ENCODE measurements at regions not wholly inside any gene's neighbourhood (a gene's known extent, or its start where the extent isn't known, plus 50 kb on each side); places are given as distances from the start of the nearest gene placed in this dataset.

DNA sequence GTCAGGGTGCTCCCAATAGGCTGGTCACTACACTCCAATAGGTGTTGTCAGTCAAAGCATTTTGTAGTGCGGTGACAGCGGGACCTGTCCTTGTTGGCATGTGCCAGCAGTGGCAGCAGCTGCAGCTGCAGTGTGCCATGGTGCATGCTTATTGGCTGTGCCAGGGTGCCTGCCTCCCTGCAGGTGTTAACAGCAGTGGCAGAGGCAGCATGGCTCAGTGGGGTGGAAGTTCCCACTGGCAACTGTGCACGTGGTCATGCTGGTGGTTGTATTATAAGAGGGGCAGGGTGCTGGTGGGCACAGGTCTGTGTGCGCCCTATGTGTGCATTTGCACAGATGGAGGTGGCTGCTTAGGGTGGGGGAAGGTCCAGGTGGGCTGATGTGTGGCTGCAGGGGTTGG, 133.7 kb upstream of the EDIL3 start:
- Histone ChIP-seq H3K4me1 (ENCODE audit: control insufficient read depth in 3 of 3, insufficient read depth in 2 of 3, low read depth in 1 of 3, low read length in 2 of 3) (no peaks in the 10 kb centered on the region), H3K9me3 (ENCODE audit: control insufficient read depth in 2 of 2, insufficient read depth in 1 of 2, low read depth in 1 of 2, low read length in 1 of 2) (peaks cover 0 to 3% of the 10 kb centered on the region in 2 donors), H3K27me3 (ENCODE audit: control insufficient read depth in 3 of 3, insufficient read depth in 3 of 3, low read length in 3 of 3) (no peaks in the 10 kb centered on the region), H3K27ac (ENCODE audit: low read depth in 1 of 3, low read length in 2 of 3) (no peak overlapping the region), H3K36me3 (ENCODE audit: control insufficient read depth in 3 of 3, insufficient read depth in 2 of 3, low read depth in 1 of 3, low read length in 3 of 3) (no peaks in the 10 kb centered on the region), H3K4me3 (ENCODE audit: low read depth in 1 of 3, low read length in 3 of 3) (no peak overlapping the region)
- FAIRE-seq (no peak), DNase-seq (no peak)
- WGBS, 3 donors = 81 to 90% (median 89%) methylated on average over 4 of the region's 4 CpGs

DNA sequence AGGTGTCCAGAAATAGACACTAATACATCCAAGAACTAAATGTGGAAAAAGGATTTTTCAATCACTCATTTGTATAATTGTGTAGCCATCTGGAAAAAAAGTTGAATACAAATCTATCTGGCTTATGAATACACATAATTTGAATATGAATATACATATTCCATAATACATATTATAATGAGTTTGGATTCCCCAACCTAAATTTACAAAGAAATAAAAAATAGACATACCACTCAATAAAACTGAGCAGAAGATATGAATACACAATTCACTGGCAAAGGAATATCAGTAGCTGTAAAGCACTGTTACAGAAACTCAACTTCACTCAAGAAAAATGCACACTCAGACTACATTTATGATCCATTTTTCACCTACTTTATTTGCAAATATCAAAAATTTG, 121.9 kb upstream of the EDIL3 start:
- peak; percentile 53 for FAIRE-seq
- Histone ChIP-seq H3K4me3 (ENCODE audit: low read depth in 1 of 3, low read length in 3 of 3) (no peak overlapping the region), H3K36me3 (ENCODE audit: control insufficient read depth in 3 of 3, insufficient read depth in 2 of 3, low read depth in 1 of 3, low read length in 3 of 3) (no peaks in the 10 kb centered on the region), H3K27ac (ENCODE audit: low read depth in 1 of 3, low read length in 2 of 3) (no peak overlapping the region), H3K9me3 (ENCODE audit: control insufficient read depth in 2 of 2, insufficient read depth in 1 of 2, low read depth in 1 of 2, low read length in 1 of 2) (no peaks in the 10 kb centered on the region), H3K4me1 (ENCODE audit: control insufficient read depth in 3 of 3, insufficient read depth in 2 of 3, low read depth in 1 of 3, low read length in 2 of 3) (no peaks in the 10 kb centered on the region), H3K27me3 (ENCODE audit: control insufficient read depth in 3 of 3, insufficient read depth in 3 of 3, low read length in 3 of 3) (no peaks in the 10 kb centered on the region)
- no peak for DNase-seq

DNA sequence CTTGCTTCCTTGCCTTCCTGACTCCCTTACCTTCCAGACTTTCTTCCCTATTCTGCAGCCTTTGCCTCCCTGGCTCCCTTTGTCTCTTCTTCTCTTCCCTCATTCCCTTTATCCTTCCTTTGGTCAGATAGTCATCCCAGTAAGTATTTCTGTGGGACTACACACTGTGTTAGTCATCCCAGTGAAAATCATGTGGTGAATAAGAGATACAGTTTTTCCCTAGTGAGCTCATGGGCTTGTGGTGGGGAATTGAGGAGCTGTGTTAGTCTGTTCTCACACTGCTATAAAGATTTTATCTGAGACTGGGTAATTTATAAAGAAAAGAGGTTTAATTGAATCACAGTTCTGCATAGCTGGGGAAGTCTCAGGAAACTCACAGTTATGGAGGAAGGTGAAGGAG, 109.8 kb upstream of the EDIL3 start:
- H3K4me3 ChIP-seq (ENCODE audit: low read depth in 1 of 3, low read length in 3 of 3) = no peak overlapping the region
- no peak for FAIRE-seq
- no peaks in the 10 kb centered on the region for H3K27me3 ChIP-seq (ENCODE audit: control insufficient read depth in 3 of 3, insufficient read depth in 3 of 3, low read length in 3 of 3)
- no peaks in the 10 kb centered on the region for H3K4me1 ChIP-seq (ENCODE audit: control insufficient read depth in 3 of 3, insufficient read depth in 2 of 3, low read depth in 1 of 3, low read length in 2 of 3)
- H3K9me3 ChIP-seq (ENCODE audit: control insufficient read depth in 2 of 2, insufficient read depth in 1 of 2, low read depth in 1 of 2, low read length in 1 of 2) = no peaks in the 10 kb centered on the region
- H3K36me3 ChIP-seq (ENCODE audit: control insufficient read depth in 3 of 3, insufficient read depth in 2 of 3, low read depth in 1 of 3, low read length in 3 of 3) = no peaks in the 10 kb centered on the region
- DNase-seq = no peak
- H3K27ac ChIP-seq (ENCODE audit: low read depth in 1 of 3, low read length in 2 of 3) = no peak overlapping the region

DNA sequence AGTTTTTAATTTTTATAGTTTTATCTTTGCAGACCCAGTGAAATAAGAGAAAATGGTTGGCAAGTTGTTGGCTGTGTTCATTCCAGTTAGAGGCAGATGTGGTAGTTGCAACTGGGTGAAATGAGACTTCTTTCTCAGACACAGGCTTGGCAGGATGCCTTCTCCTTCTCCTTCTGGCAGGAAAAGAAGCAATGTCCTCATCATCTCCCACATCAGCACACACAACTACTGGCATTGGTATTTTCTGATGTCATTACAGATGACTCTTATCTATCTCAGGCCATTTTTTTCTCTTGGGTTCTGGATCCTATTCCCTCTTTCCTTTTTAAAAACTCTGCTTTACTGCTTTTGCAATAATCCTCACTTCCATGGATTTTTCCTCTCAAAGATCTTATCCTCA, 103.3 kb upstream of the EDIL3 start:
- H3K4me3 ChIP-seq (ENCODE audit: low read depth in 1 of 3, low read length in 3 of 3) = no peak overlapping the region
- H3K9me3 ChIP-seq (ENCODE audit: control insufficient read depth in 2 of 2, insufficient read depth in 1 of 2, low read depth in 1 of 2, low read length in 1 of 2) = no peaks in the 10 kb centered on the region
- DNase-seq (no peak), FAIRE-seq (no peak)
- no peaks in the 10 kb centered on the region for H3K4me1 ChIP-seq (ENCODE audit: control insufficient read depth in 3 of 3, insufficient read depth in 2 of 3, low read depth in 1 of 3, low read length in 2 of 3)
- H3K36me3 ChIP-seq (ENCODE audit: control insufficient read depth in 3 of 3, insufficient read depth in 2 of 3, low read depth in 1 of 3, low read length in 3 of 3) = no peaks in the 10 kb centered on the region
- H3K27ac ChIP-seq (ENCODE audit: low read depth in 1 of 3, low read length in 2 of 3) = no peak overlapping the region
- no peaks in the 10 kb centered on the region for H3K27me3 ChIP-seq (ENCODE audit: control insufficient read depth in 3 of 3, insufficient read depth in 3 of 3, low read length in 3 of 3)

DNA sequence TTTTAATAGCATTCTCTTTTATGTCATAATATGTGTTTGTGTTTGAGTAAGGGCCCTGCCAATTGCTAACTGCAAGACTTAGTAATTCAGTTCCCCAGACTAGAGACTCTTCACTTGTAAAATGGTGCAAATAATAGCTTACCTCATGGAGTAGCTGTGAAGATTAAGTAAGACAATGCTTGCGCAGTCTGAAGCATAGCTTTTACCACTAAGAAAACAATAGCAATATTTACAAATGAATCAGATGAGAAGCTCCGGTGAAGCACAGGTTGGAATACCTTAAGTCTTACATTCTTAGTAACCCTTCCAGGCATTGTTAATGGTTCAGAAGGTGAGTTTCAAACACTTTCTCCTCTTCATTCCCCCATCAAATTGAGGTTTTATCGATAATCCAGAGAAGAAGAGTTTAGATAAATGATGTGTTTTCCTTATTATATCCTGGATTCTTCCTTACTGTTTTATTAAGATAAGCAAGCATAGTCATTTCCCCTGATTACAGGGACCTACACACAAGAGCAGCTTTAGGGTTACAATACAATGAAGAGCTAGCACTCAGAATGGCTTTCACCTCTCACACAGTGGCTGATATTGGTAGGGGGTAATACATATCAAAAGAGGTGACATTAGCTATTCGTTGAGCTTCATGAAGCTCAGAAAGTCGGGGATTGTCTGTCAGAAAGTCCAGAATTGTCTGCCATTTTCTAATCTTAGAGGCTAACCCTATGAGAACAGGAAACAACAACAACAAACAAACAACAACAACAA, 96.4 kb upstream of the EDIL3 start:
- no peaks in the 10 kb centered on the region for H3K9me3 ChIP-seq (ENCODE audit: control insufficient read depth in 2 of 2, insufficient read depth in 1 of 2, low read depth in 1 of 2, low read length in 1 of 2)
- H3K4me3 ChIP-seq (ENCODE audit: low read depth in 1 of 3, low read length in 3 of 3) = no peak overlapping the region
- no peak for DNase-seq
- FAIRE-seq = no peak
- H3K27ac ChIP-seq (ENCODE audit: low read depth in 1 of 3, low read length in 2 of 3) = no peak overlapping the region
- H3K27me3 ChIP-seq (ENCODE audit: control insufficient read depth in 3 of 3, insufficient read depth in 3 of 3, low read length in 3 of 3) = no peaks in the 10 kb centered on the region
- H3K4me1 ChIP-seq (ENCODE audit: control insufficient read depth in 3 of 3, insufficient read depth in 2 of 3, low read depth in 1 of 3, low read length in 2 of 3) = no peaks in the 10 kb centered on the region
- WGBS, 3 donors = 38 to 58% (median 51%) methylated on average over 5 of the region's 5 CpGs
- no peaks in the 10 kb centered on the region for H3K36me3 ChIP-seq (ENCODE audit: control insufficient read depth in 3 of 3, insufficient read depth in 2 of 3, low read depth in 1 of 3, low read length in 3 of 3)

DNA sequence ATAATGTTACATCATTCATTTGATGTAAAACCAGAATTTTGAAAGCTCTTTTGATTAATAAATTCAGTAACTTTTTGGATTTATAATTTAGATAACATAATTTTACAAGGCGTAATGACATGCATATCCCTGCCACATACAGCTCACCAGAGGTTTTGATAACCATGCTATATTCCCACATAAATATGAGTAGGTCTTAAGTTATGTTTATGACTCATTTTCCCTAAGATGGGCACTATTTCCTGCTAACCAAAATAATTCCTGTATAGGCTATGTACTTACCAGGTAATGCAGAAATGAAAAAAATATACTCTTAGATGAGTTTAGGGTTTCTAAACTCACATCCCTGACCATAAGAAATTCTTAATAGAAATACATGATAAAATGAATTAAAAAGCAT, 93.9 kb upstream of the EDIL3 start:
- H3K4me1 ChIP-seq (ENCODE audit: control insufficient read depth in 3 of 3, insufficient read depth in 2 of 3, low read depth in 1 of 3, low read length in 2 of 3) = no peaks in the 10 kb centered on the region
- WGBS, 3 donors = 80 to 88% (median 85%) methylated on average over 1 of the region's 1 CpG
- FAIRE-seq (no peak), DNase-seq (no peak)
- no peaks in the 10 kb centered on the region for H3K27me3 ChIP-seq (ENCODE audit: control insufficient read depth in 3 of 3, insufficient read depth in 3 of 3, low read length in 3 of 3)
- H3K4me3 ChIP-seq (ENCODE audit: low read depth in 1 of 3, low read length in 3 of 3) = no peak overlapping the region
- no peaks in the 10 kb centered on the region for H3K9me3 ChIP-seq (ENCODE audit: control insufficient read depth in 2 of 2, insufficient read depth in 1 of 2, low read depth in 1 of 2, low read length in 1 of 2)
- no peaks in the 10 kb centered on the region for H3K36me3 ChIP-seq (ENCODE audit: control insufficient read depth in 3 of 3, insufficient read depth in 2 of 3, low read depth in 1 of 3, low read length in 3 of 3)
- no peak overlapping the region for H3K27ac ChIP-seq (ENCODE audit: low read depth in 1 of 3, low read length in 2 of 3)

DNA sequence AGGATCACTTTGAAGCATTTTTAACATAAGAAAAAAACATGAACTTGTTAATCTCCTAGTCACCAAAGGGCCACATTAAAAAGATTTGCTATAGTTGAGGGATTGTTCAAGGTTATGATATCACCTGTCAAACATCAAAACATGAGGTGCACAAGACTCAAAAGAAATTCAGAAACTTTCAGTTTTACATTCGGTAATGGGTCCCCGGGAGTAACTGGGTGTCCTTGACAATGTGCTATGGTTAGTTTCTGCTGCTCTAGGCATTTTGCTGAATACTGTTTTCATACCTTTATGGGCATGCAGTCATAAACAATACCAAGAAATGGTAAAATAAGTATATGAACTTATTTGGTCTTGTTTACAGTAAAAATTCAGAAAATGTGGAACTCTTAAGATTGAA, 92.8 kb upstream of the EDIL3 start:
- DNase-seq = no peak
- no peaks in the 10 kb centered on the region for H3K36me3 ChIP-seq (ENCODE audit: control insufficient read depth in 3 of 3, insufficient read depth in 2 of 3, low read depth in 1 of 3, low read length in 3 of 3)
- no peaks in the 10 kb centered on the region for H3K27me3 ChIP-seq (ENCODE audit: control insufficient read depth in 3 of 3, insufficient read depth in 3 of 3, low read length in 3 of 3)
- no peak overlapping the region for H3K27ac ChIP-seq (ENCODE audit: low read depth in 1 of 3, low read length in 2 of 3)
- 79 to 87% (median 85%) methylated on average over 2 of the region's 2 CpGs for WGBS, 3 donors
- no peaks in the 10 kb centered on the region for H3K4me1 ChIP-seq (ENCODE audit: control insufficient read depth in 3 of 3, insufficient read depth in 2 of 3, low read depth in 1 of 3, low read length in 2 of 3)
- FAIRE-seq = no peak
- no peaks in the 10 kb centered on the region for H3K9me3 ChIP-seq (ENCODE audit: control insufficient read depth in 2 of 2, insufficient read depth in 1 of 2, low read depth in 1 of 2, low read length in 1 of 2)
- H3K4me3 ChIP-seq (ENCODE audit: low read depth in 1 of 3, low read length in 3 of 3) = no peak overlapping the region

DNA sequence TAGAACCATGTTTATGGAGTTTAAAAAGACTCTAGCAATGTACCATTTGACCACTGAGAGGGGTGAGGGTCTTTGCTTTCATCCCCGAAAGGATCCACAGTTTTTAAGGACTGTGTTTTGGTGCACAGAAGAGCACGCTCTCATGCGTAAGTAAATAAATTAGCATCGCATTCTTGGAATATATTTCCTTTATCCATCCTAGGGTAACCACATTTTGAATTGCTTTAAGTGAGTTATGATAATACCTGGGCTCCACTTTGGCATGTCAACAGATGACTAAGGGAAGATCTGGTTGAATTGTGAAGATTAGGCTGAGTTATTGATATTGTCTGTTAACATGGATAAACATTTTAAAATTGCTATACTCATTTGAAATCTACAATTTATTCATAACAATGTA, 89.4 kb upstream of the EDIL3 start:
- 94 to 95% (median 94%) methylated on average over 4 of the region's 4 CpGs for WGBS, 3 donors
- no peaks in the 10 kb centered on the region for H3K4me1 ChIP-seq (ENCODE audit: control insufficient read depth in 3 of 3, insufficient read depth in 2 of 3, low read depth in 1 of 3, low read length in 2 of 3)
- no peak overlapping the region for H3K27ac ChIP-seq (ENCODE audit: low read depth in 1 of 3, low read length in 2 of 3)
- no peak for DNase-seq
- H3K36me3 ChIP-seq (ENCODE audit: control insufficient read depth in 3 of 3, insufficient read depth in 2 of 3, low read depth in 1 of 3, low read length in 3 of 3) = no peaks in the 10 kb centered on the region
- H3K27me3 ChIP-seq (ENCODE audit: control insufficient read depth in 3 of 3, insufficient read depth in 3 of 3, low read length in 3 of 3) = no peaks in the 10 kb centered on the region
- H3K4me3 ChIP-seq (ENCODE audit: low read depth in 1 of 3, low read length in 3 of 3) = no peak overlapping the region
- no peak for FAIRE-seq
- no peaks in the 10 kb centered on the region for H3K9me3 ChIP-seq (ENCODE audit: control insufficient read depth in 2 of 2, insufficient read depth in 1 of 2, low read depth in 1 of 2, low read length in 1 of 2)

DNA sequence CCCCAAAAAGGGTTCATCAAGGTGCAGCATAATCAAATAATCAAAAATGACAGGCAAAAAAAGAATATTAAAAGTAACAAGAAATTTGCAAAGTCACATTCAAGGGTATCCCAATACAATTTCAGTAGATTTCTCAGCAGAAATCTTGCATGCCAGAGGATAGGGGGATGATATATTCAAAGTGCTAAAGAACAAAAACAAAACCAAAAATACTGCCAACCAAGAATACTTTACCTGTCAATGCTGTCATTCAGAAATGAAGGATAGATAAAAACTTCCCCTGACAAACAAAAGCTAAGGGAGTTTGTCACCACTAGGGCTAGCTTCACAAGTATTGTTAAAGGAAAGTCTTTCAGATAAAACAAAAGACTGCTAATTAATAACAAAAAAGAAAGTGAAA, 68.7 kb upstream of the EDIL3 start:
- Histone ChIP-seq H3K4me1 (ENCODE audit: control insufficient read depth in 3 of 3, insufficient read depth in 2 of 3, low read depth in 1 of 3, low read length in 2 of 3) (no peaks in the 10 kb centered on the region), H3K27me3 (ENCODE audit: control insufficient read depth in 3 of 3, insufficient read depth in 3 of 3, low read length in 3 of 3) (no peaks in the 10 kb centered on the region), H3K9me3 (ENCODE audit: control insufficient read depth in 2 of 2, insufficient read depth in 1 of 2, low read depth in 1 of 2, low read length in 1 of 2) (peaks cover 0 to 8% of the 10 kb centered on the region in 2 donors), H3K36me3 (ENCODE audit: control insufficient read depth in 3 of 3, insufficient read depth in 2 of 3, low read depth in 1 of 3, low read length in 3 of 3) (no peaks in the 10 kb centered on the region), H3K4me3 (ENCODE audit: low read depth in 1 of 3, low read length in 3 of 3) (no peak overlapping the region), H3K27ac (ENCODE audit: low read depth in 1 of 3, low read length in 2 of 3) (no peak overlapping the region)
- DNase-seq = no peak
- no peak for FAIRE-seq
